ENCODE measurements at regions not wholly inside any gene's neighbourhood (a gene's known extent, or its start where the extent isn't known, plus 50 kb on each side); places are given as distances from the start of the nearest gene placed in this dataset.

DNA sequence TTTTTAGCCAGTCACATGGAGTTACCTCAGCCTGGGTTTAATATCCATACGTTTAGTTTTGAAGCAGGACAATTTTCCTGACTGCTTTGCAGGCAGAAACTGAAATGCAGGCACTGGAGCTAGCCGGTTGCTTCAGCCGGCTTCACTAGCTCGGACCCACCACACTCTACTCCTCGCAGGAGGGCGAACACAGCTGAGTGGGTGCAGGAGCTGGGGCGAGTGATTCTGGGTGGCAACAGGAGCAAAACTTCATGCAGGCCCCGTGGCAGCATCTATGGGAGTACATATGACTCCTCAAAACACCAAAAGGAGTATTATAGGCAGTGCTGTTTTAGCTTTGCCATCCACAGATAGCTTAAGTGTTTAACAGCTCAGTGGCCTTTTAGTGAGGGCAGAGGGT lies 1211.8 kb upstream of the NUDT12 start:
- Histone ChIP-seq H2BK12ac (ENCODE audit: insufficient read length, low read depth, low read length) (no peak overlapping the region), H3K79me2 (ENCODE audit: insufficient read depth, low read length) (no peaks in the 10 kb centered on the region), H2BK5ac (ENCODE audit: insufficient read length, low read length) (no peak overlapping the region), H2AK5ac (ENCODE audit: insufficient read length, low read length) (no peak overlapping the region), H3K23ac (ENCODE audit: insufficient read length, low read depth, low read length) (no peak overlapping the region), H3K18ac (ENCODE audit: insufficient read length, low read depth, low read length) (no peak overlapping the region), H3K4ac (ENCODE audit: low read depth, low read length) (no peak overlapping the region), H4K8ac (replicated peaks; ENCODE audit: insufficient read length, low read depth, low read length) (no peak overlapping the region), H3T11ph (ENCODE audit: low read length) (no peak overlapping the region), H3K14ac (ENCODE audit: insufficient read depth, low read length) (no peak overlapping the region), H4K20me1 (ENCODE audit: control insufficient read depth, insufficient read depth, insufficient read length) (no peaks in the 10 kb centered on the region), H2AFZ (ENCODE audit: low read length) (no peak overlapping the region), H3K27ac (ENCODE audit: insufficient read length, low read depth, low read length) (no peak overlapping the region), H3K9me3 (ENCODE audit: control insufficient read depth, low read depth, low read length) (no peaks in the 10 kb centered on the region), H3K56ac (ENCODE audit: insufficient read length, low read depth, low read length) (no peak overlapping the region), H3K9ac (ENCODE audit: extremely low read depth, insufficient read length, low read length) (no peak overlapping the region), H3K27me3 (ENCODE audit: insufficient read depth, low read length) (no peaks in the 10 kb centered on the region), H2BK120ac (ENCODE audit: low read depth, low read length, poor library complexity, severe bottlenecking) (no peak overlapping the region), H4K91ac (ENCODE audit: insufficient read length, low read depth, low read length) (no peak overlapping the region), H2BK20ac (ENCODE audit: low read depth, low read length, poor library complexity, severe bottlenecking) (no peak overlapping the region), H3K4me1 (ENCODE audit: insufficient read depth, low read length) (no peaks in the 10 kb centered on the region), H3K23me2 (ENCODE audit: insufficient read length, low read depth, low read length, poor library complexity, severe bottlenecking) (no peaks in the 10 kb centered on the region), H4K5ac (ENCODE audit: insufficient read length, low read depth, low read length) (no peak overlapping the region), H3K79me1 (ENCODE audit: insufficient read depth, low read depth, low read length, poor library complexity, severe bottlenecking) (no peaks in the 10 kb centered on the region), H3K4me2 (ENCODE audit: insufficient read depth, insufficient read length, low read length) (no peak overlapping the region), H2BK15ac (ENCODE audit: low read depth, low read length) (no peak overlapping the region)
- peaks cover 0 to 3% of the 10 kb centered on the region in 2 experiments; a peak in 1 of 5 replicates for H3K9me3 Mint-ChIP-seq
- H3K4me3 Mint-ChIP-seq, result no peak overlapping the region
- no peaks in the 10 kb centered on the region for H3K27me3 Mint-ChIP-seq (ENCODE audit: low read depth)
- H3K36me3 Mint-ChIP-seq (ENCODE audit: insufficient read depth in 1 of 3, low read depth in 3 of 3), result no peaks in the 10 kb centered on the region
- no CpG with 5 or more reads among the region's 8 CpGs for WGBS (ENCODE audit: extremely low coverage, insufficient read length, low lambda C conversion rate)
- H3K27ac Mint-ChIP-seq, result no peak overlapping the region
- TF ChIP-seq CTCF (conservative IDR thresholded peaks at IDR 0.05), result no peak
- DNase-seq, result no peak
- no peaks in the 10 kb centered on the region; a peak in 1 of 4 replicates for H3K4me1 Mint-ChIP-seq
